ENCODE measurements at regions not wholly inside any gene's neighbourhood (a gene's known extent, or its start where the extent isn't known, plus 50 kb on each side); places are given as distances from the start of the nearest gene placed in this dataset.
A peak's percentile ranks its signal among the peaks of the same experiment; 100 is the strongest.

DNA sequence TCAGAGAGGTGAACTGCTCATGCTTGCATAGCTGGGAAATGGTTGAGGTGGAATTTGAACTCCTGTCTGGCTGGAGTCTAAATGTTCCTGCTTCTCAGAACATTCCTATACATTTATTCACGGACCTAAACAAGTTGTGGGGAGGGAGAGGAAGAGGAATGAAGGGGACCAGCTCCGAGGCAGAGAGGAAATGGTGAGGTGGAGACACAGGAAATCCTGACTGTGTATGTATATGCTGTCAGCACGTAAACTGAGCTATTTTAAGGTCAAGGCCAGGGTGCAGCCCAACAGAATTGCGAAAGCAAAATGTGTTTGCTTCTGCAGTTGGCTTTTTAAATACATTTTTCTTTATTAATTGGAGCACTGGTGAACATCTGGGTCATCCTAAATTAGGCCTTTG lies 74.1 kb upstream of the POMGNT2 start:
- POLR2A ChIA-PET (ENCODE audit: partially characterized antibody) = interaction anchor here (0.7 to 4.2 kb wide), 22 partner anchors 9 to 376 kb away, joined by 3 to 74 read pairs (median 6); partner anchors contain the start of genes HIGD1A and SNRK
- peak; percentile 51 to 69 (median 65) for DNase-seq
- H3K27me3 Mint-ChIP-seq = no peaks in the 10 kb centered on the region
- intact Hi-C loops (cut with micrococcal nuclease) = loop anchor here (1.0 to 5.0 kb wide), 2 partner anchors 18 to 42 kb away; no protein-coding TSS in a partner anchor
- H3K4me3 ChIP-seq (ENCODE audit: low read length in 2 of 2) = peak overlapping the region in 1 of 2 donors; percentile 20
- peaks cover 40 to 72% (median 63%) of the 10 kb centered on the region in 4 donors for H3K4me1 Mint-ChIP-seq
- no peaks in the 10 kb centered on the region for H3K36me3 ChIP-seq (ENCODE audit: insufficient read depth, low read length)
- no peaks in the 10 kb centered on the region for H3K9me3 ChIP-seq (ENCODE audit: control insufficient read depth in 1 of 2, low read length in 2 of 2)
- peak overlapping the region; percentile 83 to 98 (median 95) for H3K27ac Mint-ChIP-seq
- H3K9me3 Mint-ChIP-seq = peaks cover 0 to 3% (median under 1%) of the 10 kb centered on the region in 8 donors
- CTCF ChIA-PET (ENCODE audit: partially characterized antibody) = interaction anchor here (0.6 to 3.9 kb wide), 11 partner anchors 9 to 321 kb away, joined by 3 to 49 read pairs (median 5); partner anchors contain the start of gene SNRK
- H3K27me3 ChIP-seq (ENCODE audit: insufficient read depth, low read length) = no peaks in the 10 kb centered on the region
- no peaks in the 10 kb centered on the region for H3K36me3 Mint-ChIP-seq
- H3K4me3 Mint-ChIP-seq = peak overlapping the region; percentile 52 to 87 (median 78)
- peaks cover 46% of the 10 kb centered on the region for H3K4me1 ChIP-seq (ENCODE audit: insufficient read depth, low read length)
- H3K27ac ChIP-seq (ENCODE audit: low read depth, low read length) = peak overlapping the region; percentile 27

DNA sequence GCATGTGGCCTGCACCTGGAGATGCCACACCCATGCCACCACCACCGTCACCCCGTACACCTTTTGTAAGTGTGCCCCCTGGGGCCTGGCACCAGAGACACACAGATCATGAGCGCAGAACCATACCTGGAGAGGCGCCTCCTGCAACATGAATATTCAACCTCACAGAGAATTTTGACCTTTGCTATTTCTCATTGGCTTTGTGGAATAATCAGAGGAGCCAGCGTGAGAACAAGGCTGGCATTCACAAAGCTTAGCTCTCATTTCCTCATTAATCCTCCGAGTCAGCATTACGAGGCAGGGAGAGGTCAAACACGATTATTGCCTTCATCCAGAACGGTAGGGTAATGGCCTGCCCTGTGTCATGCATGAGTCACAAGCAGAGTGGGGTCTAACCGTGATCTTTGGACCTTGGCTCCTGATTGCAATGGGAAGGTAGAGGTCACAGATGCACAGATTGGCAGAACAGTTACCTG lies 73.0 kb upstream of the POMGNT2 start:
- H3K27ac Mint-ChIP-seq = peak overlapping the region; percentile 35 to 98 (median 91)
- peaks cover 0 to 13% (median 11%) of the 10 kb centered on the region in 8 donors for H3K9me3 Mint-ChIP-seq
- peaks cover 46% of the 10 kb centered on the region for H3K4me1 ChIP-seq (ENCODE audit: insufficient read depth, low read length)
- no peak overlapping the region for H3K4me3 ChIP-seq (ENCODE audit: low read length in 2 of 2)
- H3K4me3 Mint-ChIP-seq = peak overlapping the region in 5 of 8 donors; percentile 21 to 87 (median 75)
- CTCF ChIA-PET (ENCODE audit: partially characterized antibody) = interaction anchor here (1.4 to 3.9 kb wide), 5 partner anchors 9 to 199 kb away, joined by 4 to 49 read pairs (median 5); partner anchors contain the start of gene SNRK
- no peak overlapping the region for H3K27ac ChIP-seq (ENCODE audit: low read depth, low read length)
- peaks cover 0 to 5% of the 10 kb centered on the region in 2 donors for H3K9me3 ChIP-seq (ENCODE audit: control insufficient read depth in 1 of 2, low read length in 2 of 2)
- no peaks in the 10 kb centered on the region for H3K36me3 ChIP-seq (ENCODE audit: insufficient read depth, low read length)
- peaks cover 40 to 69% (median 59%) of the 10 kb centered on the region in 4 donors for H3K4me1 Mint-ChIP-seq
- DNase-seq = no peak
- POLR2A ChIA-PET (ENCODE audit: partially characterized antibody) = interaction anchor here (2.1 to 4.2 kb wide), 7 partner anchors 9 to 210 kb away, joined by 9 to 74 read pairs (median 14); partner anchors contain the start of gene SNRK
- no peaks in the 10 kb centered on the region for H3K27me3 ChIP-seq (ENCODE audit: insufficient read depth, low read length)
- intact Hi-C loops (cut with micrococcal nuclease) = no loop called here
- no peaks in the 10 kb centered on the region for H3K27me3 Mint-ChIP-seq
- H3K36me3 Mint-ChIP-seq = peaks cover 6 to 7% of the 10 kb centered on the region in 2 donors

- intact Hi-C loops (cut with micrococcal nuclease) = no loop called here
- H3K9me3 Mint-ChIP-seq = peaks cover 0 to 27% (median 25%) of the 10 kb centered on the region in 8 donors
- POLR2A ChIA-PET (ENCODE audit: partially characterized antibody) = interaction anchor here (0.9 to 3.9 kb wide), 2 partner anchors 13 to 71 kb away, joined by 3 to 27 read pairs; no protein-coding TSS in a partner anchor
- CTCF ChIA-PET (ENCODE audit: partially characterized antibody) = interaction anchor here (1.7 to 3.9 kb wide), 4 partner anchors 11 to 120 kb away, joined by 5 to 49 read pairs (median 14); no protein-coding TSS in a partner anchor
- Histone ChIP-seq H3K27me3 (ENCODE audit: insufficient read depth, low read length) (no peaks in the 10 kb centered on the region), H3K27ac (ENCODE audit: low read depth, low read length) (no peak overlapping the region), H3K9me3 (ENCODE audit: control insufficient read depth in 1 of 2, low read length in 2 of 2) (peaks cover 0 to 11% of the 10 kb centered on the region in 2 donors), H3K4me3 (ENCODE audit: low read length in 2 of 2) (no peak overlapping the region), H3K36me3 (ENCODE audit: insufficient read depth, low read length) (no peaks in the 10 kb centered on the region), H3K4me1 (ENCODE audit: insufficient read depth, low read length) (peaks cover 36% of the 10 kb centered on the region)
- no peaks in the 10 kb centered on the region for H3K27me3 Mint-ChIP-seq
- no peak overlapping the region for H3K4me3 Mint-ChIP-seq
- peaks cover 34 to 54% (median 46%) of the 10 kb centered on the region in 4 donors for H3K4me1 Mint-ChIP-seq
- peaks cover 17 to 18% of the 10 kb centered on the region in 2 donors for H3K36me3 Mint-ChIP-seq
- H3K27ac Mint-ChIP-seq = peak overlapping the region in 4 of 7 donors; percentile 72 to 92 (median 77)
- DNase-seq = no peak
Observed at GRCh38 chr3:43177085-43177484, 71.2 kb upstream of the POMGNT2 start.

DNA sequence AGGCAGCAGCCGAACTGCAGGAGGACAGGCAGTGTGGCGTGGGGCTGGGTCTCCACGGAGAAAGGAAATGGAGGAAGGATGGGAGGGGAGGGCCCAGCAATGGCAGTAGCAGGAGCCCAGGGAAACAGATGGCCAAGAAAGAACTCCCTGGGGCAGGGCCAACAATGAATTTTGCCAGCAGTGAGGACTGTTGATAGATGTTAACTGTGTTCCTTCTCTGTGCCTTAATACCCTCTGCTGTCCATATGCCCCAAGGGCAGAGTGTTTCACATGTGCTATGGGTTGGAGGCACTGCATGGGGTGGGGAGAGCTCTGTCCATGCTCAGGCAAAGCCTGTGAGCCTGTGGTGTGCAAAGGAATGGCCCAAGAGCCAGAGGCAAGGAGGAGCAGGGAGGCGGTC lies 70.8 kb upstream of the POMGNT2 start:
- peaks cover 34% of the 10 kb centered on the region for H3K4me1 ChIP-seq (ENCODE audit: insufficient read depth, low read length)
- peak overlapping the region in 6 of 7 donors; percentile 72 to 92 (median 82) for H3K27ac Mint-ChIP-seq

DNA sequence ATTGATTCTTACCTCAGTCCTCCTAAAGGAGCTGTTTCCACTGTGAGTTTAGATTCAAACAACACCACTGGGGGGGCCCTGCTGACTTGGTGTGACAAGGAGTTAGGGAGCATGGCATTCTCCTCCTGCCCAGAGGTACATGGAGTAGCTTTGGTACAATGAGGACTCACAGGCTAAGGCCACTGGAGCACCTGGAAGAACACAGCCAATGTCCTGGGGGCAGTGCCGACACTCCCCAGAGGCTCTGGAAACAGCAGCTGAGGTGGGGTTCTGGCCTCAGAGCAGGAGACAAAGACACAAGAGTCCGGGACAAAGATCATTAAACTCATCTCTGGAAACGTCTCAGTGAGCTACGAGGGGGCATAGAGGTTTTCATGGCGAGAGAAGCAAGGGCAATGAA lies 69.7 kb upstream of the POMGNT2 start:
- POLR2A ChIA-PET (ENCODE audit: partially characterized antibody) = interaction anchor here (0.6 to 3.9 kb wide), 6 partner anchors 9 to 111 kb away, joined by 3 to 27 read pairs (median 3); partner anchors contain the start of gene SNRK
- CTCF ChIA-PET (ENCODE audit: partially characterized antibody) = interaction anchor here (0.8 to 3.1 kb wide), 8 partner anchors 9 to 214 kb away, joined by 3 to 20 read pairs (median 4); no protein-coding TSS in a partner anchor
- H3K4me3 ChIP-seq (ENCODE audit: low read length in 2 of 2) = no peak overlapping the region
- intact Hi-C loops (cut with micrococcal nuclease) = no loop called here
- Mint-ChIP-seq H3K27me3 (no peaks in the 10 kb centered on the region), H3K4me3 (no peak overlapping the region), H3K4me1 (peaks cover 24 to 41% (median 34%) of the 10 kb centered on the region in 4 donors), H3K9me3 (peaks cover 0 to 30% (median 25%) of the 10 kb centered on the region in 8 donors), H3K27ac (peak overlapping the region in 2 of 7 donors; percentile 42 to 65), H3K36me3 (peaks cover 18 to 19% of the 10 kb centered on the region in 2 donors)
- DNase-seq = no peak
- H3K9me3 ChIP-seq (ENCODE audit: control insufficient read depth in 1 of 2, low read length in 2 of 2) = peaks cover 0 to 11% of the 10 kb centered on the region in 2 donors
- H3K36me3 ChIP-seq (ENCODE audit: insufficient read depth, low read length) = no peaks in the 10 kb centered on the region
- H3K27ac ChIP-seq (ENCODE audit: low read depth, low read length) = no peak overlapping the region
- no peaks in the 10 kb centered on the region for H3K27me3 ChIP-seq (ENCODE audit: insufficient read depth, low read length)
- peaks cover 23% of the 10 kb centered on the region for H3K4me1 ChIP-seq (ENCODE audit: insufficient read depth, low read length)

More for the DNA sequence above, 70.8 kb upstream of the POMGNT2 start:
- Mint-ChIP-seq H3K9me3 (peaks cover 0 to 27% (median 25%) of the 10 kb centered on the region in 8 donors), H3K4me3 (no peak overlapping the region), H3K4me1 (peaks cover 34 to 52% (median 45%) of the 10 kb centered on the region in 4 donors), H3K36me3 (peaks cover 17 to 18% of the 10 kb centered on the region in 2 donors), H3K27me3 (no peaks in the 10 kb centered on the region)
- no peak for DNase-seq
- intact Hi-C loops (cut with micrococcal nuclease) = no loop called here
- ChIA-PET POLR2A (ENCODE audit: partially characterized antibody) (interaction anchor here (1.0 to 3.9 kb wide), 3 partner anchors 13 to 110 kb away, joined by 3 to 27 read pairs (median 6); partner anchors contain the start of gene SNRK), CTCF (ENCODE audit: partially characterized antibody) (interaction anchor here (1.0 to 3.1 kb wide), 6 partner anchors 10 to 120 kb away, joined by 3 to 20 read pairs (median 6); no protein-coding TSS in a partner anchor)
- H3K4me3 ChIP-seq (ENCODE audit: low read length in 2 of 2) = no peak overlapping the region
- no peaks in the 10 kb centered on the region for H3K27me3 ChIP-seq (ENCODE audit: insufficient read depth, low read length)
- no peak overlapping the region for H3K27ac ChIP-seq (ENCODE audit: low read depth, low read length)
- H3K9me3 ChIP-seq (ENCODE audit: control insufficient read depth in 1 of 2, low read length in 2 of 2) = peaks cover 0 to 11% of the 10 kb centered on the region in 2 donors
- no peaks in the 10 kb centered on the region for H3K36me3 ChIP-seq (ENCODE audit: insufficient read depth, low read length)

DNA sequence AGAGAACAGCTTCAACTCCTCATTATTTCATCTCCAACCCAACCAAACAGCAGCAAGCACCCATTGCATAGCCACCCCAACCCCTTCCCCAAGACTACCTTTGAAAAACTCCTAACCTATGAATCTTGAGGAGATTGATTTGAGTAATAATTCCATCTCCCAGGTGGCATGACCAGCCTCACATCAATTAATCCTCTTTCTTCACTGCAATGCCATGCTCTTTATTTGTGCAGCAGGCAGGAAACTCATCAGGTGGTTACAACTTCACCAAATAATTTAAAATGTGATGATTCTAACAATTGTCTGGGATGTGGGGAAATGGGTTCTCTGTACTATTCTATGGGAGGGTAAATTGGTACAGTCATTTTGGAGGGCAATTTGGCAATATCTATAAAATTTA lies 68.1 kb upstream of the POMGNT2 start:
- ChIA-PET POLR2A (ENCODE audit: partially characterized antibody) (interaction anchor here (3.9 kb wide), 1 partner anchor 10 kb away, joined by 27 read pairs; no protein-coding TSS in a partner anchor), CTCF (ENCODE audit: partially characterized antibody) (interaction anchor here (1.1 to 3.1 kb wide), 3 partner anchors 9 to 41 kb away, joined by 3 to 20 read pairs (median 5); no protein-coding TSS in a partner anchor)
- Mint-ChIP-seq H3K4me1 (peaks cover 15 to 28% (median 20%) of the 10 kb centered on the region in 4 donors), H3K4me3 (no peak overlapping the region), H3K27ac (peak overlapping the region in 3 of 7 donors; percentile 25 to 43 (median 35)), H3K9me3 (peaks cover 0 to 30% (median 25%) of the 10 kb centered on the region in 8 donors), H3K27me3 (no peaks in the 10 kb centered on the region), H3K36me3 (peaks cover 18 to 19% of the 10 kb centered on the region in 2 donors)
- Histone ChIP-seq H3K9me3 (ENCODE audit: control insufficient read depth in 1 of 2, low read length in 2 of 2) (peaks cover 0 to 11% of the 10 kb centered on the region in 2 donors), H3K27ac (ENCODE audit: low read depth, low read length) (no peak overlapping the region), H3K4me1 (ENCODE audit: insufficient read depth, low read length) (peaks cover 7% of the 10 kb centered on the region), H3K4me3 (ENCODE audit: low read length in 2 of 2) (no peak overlapping the region), H3K27me3 (ENCODE audit: insufficient read depth, low read length) (no peaks in the 10 kb centered on the region), H3K36me3 (ENCODE audit: insufficient read depth, low read length) (no peaks in the 10 kb centered on the region)
- DNase-seq = no peak
- intact Hi-C loops (cut with micrococcal nuclease) = no loop called here

All from CD4-positive, alpha-beta memory T cell (primary cell).